Upper lobe of left lung (tissue), 4 donors: ENCODE measurements at regions not wholly inside any gene's neighbourhood (a gene's known extent, or its start where the extent isn't known, plus 50 kb on each side); places are given as distances from the start of the nearest gene placed in this dataset.

ENCODE experiments used
- CTCF ChIP-seq, 6 experiments: fragments of 450-650 bp in 4 of 6; fragments of 200-600 bp in 2 of 6; sonication (generic) in 2 of 6; IDR thresholded peaks; one replicate each; pipeline ENCODE4 v1.5.1; 2016 to 2019; ENCODE audit warnings: antibody characterized with exemption in 6 of 6
- POLR2AphosphoS5 ChIP-seq, 2 donors: sonication (generic); formaldehyde crosslinking; IDR thresholded peaks; one replicate each; pipeline ENCODE4 v1.5.1; 2017; ENCODE audit warnings: antibody characterized with exemption in 2 of 2

GRCh38 chr1:232562855-232563510, 67.0 kb downstream of the SIPA1L2 start:
- TF ChIP-seq CTCF (IDR thresholded peaks at IDR 0.05) (no peak), POLR2AphosphoS5 (IDR thresholded peaks at IDR 0.05) (no peak)
